ENCODE measurements at regions not wholly inside any gene's neighbourhood (a gene's known extent, or its start where the extent isn't known, plus 50 kb on each side); places are given as distances from the start of the nearest gene placed in this dataset.

DNA sequence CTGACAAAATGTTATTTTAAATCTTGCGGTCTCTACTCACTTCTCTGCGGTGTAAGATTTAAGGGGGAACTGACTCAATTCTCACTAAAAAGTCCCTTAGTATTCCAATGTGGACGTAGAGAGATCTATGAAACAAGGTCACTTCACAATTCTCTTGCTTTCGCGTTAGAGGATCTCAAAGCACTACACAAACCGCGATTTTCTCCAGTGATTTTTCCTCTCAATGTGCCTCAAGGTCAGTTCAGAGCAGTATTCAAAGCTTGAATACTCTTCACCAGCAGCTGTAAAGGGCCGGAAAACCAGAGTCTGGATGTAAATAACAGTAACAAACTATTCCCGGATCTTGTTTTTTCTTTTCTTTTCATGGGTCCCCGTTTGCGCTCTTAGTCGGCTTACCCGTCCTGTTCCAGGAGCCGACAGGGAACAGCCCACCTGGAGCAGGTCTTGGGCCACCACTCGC is 128.2 kb downstream of the TMEM161B start:
- Histone ChIP-seq H3K9me3 (no peaks in the 10 kb centered on the region), H3K4me3 (no peak overlapping the region), H3K4me1 (ENCODE audit: low read depth) (peaks cover 11% of the 10 kb centered on the region), H3K36me3 (ENCODE audit: low read depth) (no peaks in the 10 kb centered on the region)
- TF ChIP-seq, protein P1, sequence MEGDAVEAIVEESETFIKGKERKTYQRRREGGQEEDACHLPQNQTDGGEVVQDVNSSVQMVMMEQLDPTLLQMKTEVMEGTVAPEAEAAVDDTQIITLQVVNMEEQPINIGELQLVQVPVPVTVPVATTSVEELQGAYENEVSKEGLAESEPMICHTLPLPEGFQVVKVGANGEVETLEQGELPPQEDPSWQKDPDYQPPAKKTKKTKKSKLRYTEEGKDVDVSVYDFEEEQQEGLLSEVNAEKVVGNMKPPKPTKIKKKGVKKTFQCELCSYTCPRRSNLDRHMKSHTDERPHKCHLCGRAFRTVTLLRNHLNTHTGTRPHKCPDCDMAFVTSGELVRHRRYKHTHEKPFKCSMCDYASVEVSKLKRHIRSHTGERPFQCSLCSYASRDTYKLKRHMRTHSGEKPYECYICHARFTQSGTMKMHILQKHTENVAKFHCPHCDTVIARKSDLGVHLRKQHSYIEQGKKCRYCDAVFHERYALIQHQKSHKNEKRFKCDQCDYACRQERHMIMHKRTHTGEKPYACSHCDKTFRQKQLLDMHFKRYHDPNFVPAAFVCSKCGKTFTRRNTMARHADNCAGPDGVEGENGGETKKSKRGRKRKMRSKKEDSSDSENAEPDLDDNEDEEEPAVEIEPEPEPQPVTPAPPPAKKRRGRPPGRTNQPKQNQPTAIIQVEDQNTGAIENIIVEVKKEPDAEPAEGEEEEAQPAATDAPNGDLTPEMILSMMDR (IDR thresholded peaks at IDR 0.05) = no peak
- no peak for DNase-seq
- intact Hi-C loops (cut with DNase I, micrococcal nuclease) = no loop called here
- no peak for ATAC-seq

DNA sequence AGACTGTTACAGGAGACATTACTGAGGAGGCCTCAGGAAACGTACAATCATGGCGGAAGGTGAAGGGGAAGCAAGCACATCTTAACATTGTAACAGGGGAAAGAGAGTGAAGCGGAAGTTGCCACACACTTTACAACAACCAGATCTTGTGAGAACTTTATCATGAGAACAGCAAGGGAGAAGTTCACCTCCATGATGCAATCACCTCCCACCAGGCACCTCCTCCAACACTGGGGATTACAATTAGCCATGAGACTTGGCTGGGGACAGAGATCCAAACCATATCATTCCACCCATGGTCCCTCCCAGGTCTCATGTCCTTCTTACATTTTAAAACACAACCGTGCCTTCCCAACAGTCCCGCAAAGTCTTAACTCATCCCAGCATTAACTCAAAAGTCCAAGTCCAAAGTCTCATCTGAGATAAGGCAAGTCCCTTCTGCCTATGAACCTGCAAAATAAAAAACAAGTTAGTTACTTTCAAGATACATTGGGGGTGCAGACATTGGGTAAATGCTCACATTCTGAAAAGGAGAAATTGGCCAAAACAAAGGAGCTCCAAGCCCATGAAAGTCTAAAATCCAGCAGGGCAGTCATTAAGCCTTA is 138.3 kb downstream of the TMEM161B start:
- TF ChIP-seq, protein P1 (IDR thresholded peaks at IDR 0.05) = no peak
- ATAC-seq (no peak), DNase-seq (no peak)
- Histone ChIP-seq H3K9me3 (no peaks in the 10 kb centered on the region), H3K4me1 (ENCODE audit: low read depth) (no peaks in the 10 kb centered on the region), H3K4me3 (no peak overlapping the region), H3K36me3 (ENCODE audit: low read depth) (no peaks in the 10 kb centered on the region)
- intact Hi-C loops (cut with DNase I, micrococcal nuclease) = no loop called here

DNA sequence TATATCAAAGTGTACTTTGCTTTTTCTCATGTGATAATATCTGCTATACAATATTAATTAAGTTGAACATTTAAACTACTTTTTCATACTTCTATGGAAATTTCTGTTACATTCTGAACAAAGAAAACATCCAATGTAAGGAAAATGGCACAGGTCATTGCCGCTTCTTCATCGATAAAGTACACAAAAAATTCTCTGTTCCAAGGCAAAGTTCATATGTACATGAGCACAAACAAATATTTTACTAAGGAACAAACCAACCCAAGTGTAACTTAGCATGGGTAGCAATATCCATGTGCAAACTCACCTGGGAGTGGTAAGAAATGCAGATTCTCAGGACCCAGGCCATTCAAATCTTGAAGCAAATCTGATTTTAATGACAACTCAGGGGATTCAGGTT is 139.8 kb downstream of the TMEM161B start:
- no peaks in the 10 kb centered on the region for H3K36me3 ChIP-seq (ENCODE audit: low read depth)
- TF ChIP-seq, protein P1 (IDR thresholded peaks at IDR 0.05) = no peak
- no peaks in the 10 kb centered on the region for H3K4me1 ChIP-seq (ENCODE audit: low read depth)
- DNase-seq (no peak), ATAC-seq (no peak)
- no peaks in the 10 kb centered on the region for H3K9me3 ChIP-seq
- intact Hi-C loops (cut with DNase I, micrococcal nuclease) = no loop called here
- no peak overlapping the region for H3K4me3 ChIP-seq

- no peak overlapping the region for H3K4me3 ChIP-seq
- DNase-seq (no peak), ATAC-seq (no peak)
- TF ChIP-seq, protein P1 (IDR thresholded peaks at IDR 0.05) = no peak
- intact Hi-C loops (cut with DNase I, micrococcal nuclease) = no loop called here
- H3K9me3 ChIP-seq = no peaks in the 10 kb centered on the region
- H3K36me3 ChIP-seq (ENCODE audit: low read depth) = no peaks in the 10 kb centered on the region
- H3K4me1 ChIP-seq (ENCODE audit: low read depth) = no peaks in the 10 kb centered on the region
These were observed 149.0 kb downstream of the TMEM161B start for GRCh38 chr5:88119535-88120125.

DNA sequence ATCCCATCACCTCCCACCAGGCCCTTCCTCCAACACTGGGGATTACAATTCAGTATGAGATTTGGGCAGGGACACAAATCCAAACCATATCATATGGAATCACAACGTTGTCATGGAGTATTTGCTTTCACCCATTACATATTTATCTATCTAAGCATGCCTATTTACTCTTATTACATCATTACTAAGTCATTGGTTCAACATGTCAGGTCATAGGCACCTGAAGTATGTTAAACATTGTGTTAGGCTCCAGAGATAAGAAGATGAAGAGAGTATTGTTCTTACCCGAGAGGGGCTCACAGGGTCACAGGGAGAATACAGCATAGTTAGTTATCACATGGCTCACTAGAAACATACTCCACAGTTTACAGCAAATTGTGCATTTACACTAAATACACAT is 150.5 kb downstream of the TMEM161B start:
- TF ChIP-seq, protein P1 (IDR thresholded peaks at IDR 0.05) = no peak
- no peak overlapping the region for H3K4me3 ChIP-seq
- DNase-seq (no peak), ATAC-seq (no peak)
- H3K36me3 ChIP-seq (ENCODE audit: low read depth) = no peaks in the 10 kb centered on the region
- no peaks in the 10 kb centered on the region for H3K9me3 ChIP-seq
- H3K4me1 ChIP-seq (ENCODE audit: low read depth) = no peaks in the 10 kb centered on the region
- intact Hi-C loops (cut with DNase I, micrococcal nuclease) = no loop called here

Data from mucosa of descending colon (tissue), 3 donors.